NT2/D1 (cell line): ENCODE measurements at regions not wholly inside any gene's neighbourhood (a gene's known extent, or its start where the extent isn't known, plus 50 kb on each side); places are given as distances from the start of the nearest gene placed in this dataset.

Experiments used
- DNase-seq: peaks from one replicate; pipeline ENCODE4 v3.0.0-alpha.2; 2011; ENCODE audit warnings: low read depth, low spot score
- H3K27me3 ChIP-seq: 2 replicates; pipeline ENCODE4 v1.6.0; 2011; ENCODE audit warnings: mild to moderate bottlenecking; ENCODE audit not compliant: insufficient read length, insufficient read depth
- H3K36me3 ChIP-seq: 2 replicates; pipeline ENCODE4 v1.6.1; 2011; ENCODE audit warnings: mild to moderate bottlenecking, low read length, mixed read lengths; ENCODE audit not compliant: insufficient read depth, insufficient read length
- H3K4me1 ChIP-seq: 2 replicates; pipeline ENCODE4 v1.5.1; 2011; ENCODE audit not compliant: insufficient read depth, insufficient read length
- H3K4me3 ChIP-seq: 2 replicates; pipeline ENCODE4 v1.5.1; 2011; ENCODE audit warnings: low read depth; ENCODE audit not compliant: insufficient read length
- H3K9ac ChIP-seq: 2 replicates; pipeline ENCODE4 v1.6.0; 2011; ENCODE audit warnings: low read depth; ENCODE audit not compliant: insufficient read length
- H3K9me3 ChIP-seq: 2 replicates; pipeline ENCODE4 v1.5.1; 2011; ENCODE audit warnings: mild to moderate bottlenecking, low read length; ENCODE audit not compliant: insufficient read depth
- SUZ12 ChIP-seq: IDR thresholded peaks from 2 replicates; pipeline ENCODE4 v1.6.1; 2011; ENCODE audit not compliant: insufficient read length, insufficient read depth; ENCODE audit errors: extremely low read depth
- YY1 ChIP-seq: IDR thresholded peaks from 2 replicates; pipeline ENCODE4 v1.6.1; 2011; ENCODE audit not compliant: insufficient read length, insufficient read depth
- ZNF274 ChIP-seq: IDR thresholded peaks from 2 replicates; pipeline ENCODE4 v1.6.1; 2011; ENCODE audit warnings: mild to moderate bottlenecking, low read depth, low read length

GRCh38 chr13:83311886-83312577 lies 570.2 kb downstream of the SLITRK1 start:
- Histone ChIP-seq H3K36me3 (no peaks in the 10 kb centered on the region), H3K27me3 (no peaks in the 10 kb centered on the region), H3K9me3 (no peaks in the 10 kb centered on the region), H3K4me3 (no peak overlapping the region), H3K9ac (no peak overlapping the region), H3K4me1 (no peaks in the 10 kb centered on the region)
- DNase-seq: no peak
- TF ChIP-seq YY1: no peak
- TF ChIP-seq SUZ12: no peak
- TF ChIP-seq ZNF274: no peak

GRCh38 chr13:83298617-83299016 lies 583.7 kb downstream of the SLITRK1 start:
- Histone ChIP-seq H3K4me3 (no peak overlapping the region), H3K27me3 (no peaks in the 10 kb centered on the region), H3K9ac (no peak overlapping the region), H3K9me3 (no peaks in the 10 kb centered on the region), H3K4me1 (no peaks in the 10 kb centered on the region), H3K36me3 (no peaks in the 10 kb centered on the region)
- TF ChIP-seq SUZ12 (no peak), ZNF274 (no peak), YY1 (no peak)
- no peak for DNase-seq

- Histone ChIP-seq H3K9me3 (no peaks in the 10 kb centered on the region), H3K4me3 (no peak overlapping the region), H3K4me1 (no peaks in the 10 kb centered on the region), H3K36me3 (no peaks in the 10 kb centered on the region), H3K9ac (no peak overlapping the region), H3K27me3 (no peaks in the 10 kb centered on the region)
- DNase-seq: no peak
- no peak for TF ChIP-seq YY1
- no peak for TF ChIP-seq SUZ12
- no peak for TF ChIP-seq ZNF274
These were observed 584.5 kb downstream of the SLITRK1 start for GRCh38 chr13:83297586-83298290.

GRCh38 chr13:83295686-83296085 lies 586.6 kb downstream of the SLITRK1 start:
- no peaks in the 10 kb centered on the region for H3K27me3 ChIP-seq
- no peaks in the 10 kb centered on the region for H3K4me1 ChIP-seq

GRCh38 chr13:83286737-83287136 lies 595.5 kb downstream of the SLITRK1 start:
- no peak for TF ChIP-seq ZNF274
- TF ChIP-seq SUZ12: no peak
- no peak for TF ChIP-seq YY1
- H3K9me3 ChIP-seq: no peaks in the 10 kb centered on the region
- no peak overlapping the region for H3K9ac ChIP-seq
- no peaks in the 10 kb centered on the region for H3K27me3 ChIP-seq
- no peaks in the 10 kb centered on the region for H3K36me3 ChIP-seq
- H3K4me3 ChIP-seq: no peak overlapping the region
- H3K4me1 ChIP-seq: no peaks in the 10 kb centered on the region
- DNase-seq: no peak

More at GRCh38 chr13:83295686-83296085, 586.6 kb downstream of the SLITRK1 start:
- Histone ChIP-seq H3K36me3 (no peaks in the 10 kb centered on the region), H3K9ac (no peak overlapping the region), H3K4me3 (no peak overlapping the region), H3K9me3 (no peaks in the 10 kb centered on the region)
- no peak for DNase-seq
- no peak for TF ChIP-seq SUZ12
- TF ChIP-seq ZNF274: no peak
- no peak for TF ChIP-seq YY1

DNA sequence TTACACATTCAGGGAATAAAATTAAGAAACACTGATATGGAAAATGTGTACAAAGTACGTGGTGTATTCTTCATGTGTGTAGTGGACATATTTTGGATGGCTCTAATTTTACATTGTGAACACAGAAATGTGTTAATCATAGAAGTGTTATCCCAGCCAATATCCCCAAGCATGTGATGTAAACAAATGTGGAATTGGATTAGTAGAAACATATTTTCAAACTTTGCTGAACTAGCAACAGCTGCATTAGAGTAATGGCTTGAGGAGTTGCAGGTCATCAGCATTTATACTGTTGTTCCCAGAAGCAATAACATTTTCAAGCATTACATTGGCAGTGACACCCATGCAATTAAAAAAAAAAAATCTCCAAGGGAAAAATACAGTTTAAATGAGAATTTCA lies 600.6 kb downstream of the SLITRK1 start:
- DNase-seq: no peak
- Histone ChIP-seq H3K9me3 (no peaks in the 10 kb centered on the region), H3K4me1 (no peaks in the 10 kb centered on the region), H3K36me3 (no peaks in the 10 kb centered on the region), H3K4me3 (no peak overlapping the region), H3K27me3 (no peaks in the 10 kb centered on the region), H3K9ac (no peak overlapping the region)
- TF ChIP-seq ZNF274 (no peak), YY1 (no peak), SUZ12 (no peak)

- Histone ChIP-seq H3K9ac (no peak overlapping the region), H3K36me3 (no peaks in the 10 kb centered on the region), H3K27me3 (no peaks in the 10 kb centered on the region), H3K4me1 (no peaks in the 10 kb centered on the region), H3K9me3 (no peaks in the 10 kb centered on the region), H3K4me3 (no peak overlapping the region)
- no peak for TF ChIP-seq SUZ12
- TF ChIP-seq YY1: no peak
- TF ChIP-seq ZNF274: no peak
- DNase-seq: no peak
These were observed 607.6 kb downstream of the SLITRK1 start for GRCh38 chr13:83274679-83275078.
